GM23338 (cell line): ENCODE measurements at regions not wholly inside any gene's neighbourhood (a gene's known extent, or its start where the extent isn't known, plus 50 kb on each side); places are given as distances from the start of the nearest gene placed in this dataset.

Experiments
- ATAC-seq: fragments of 200-7000 bp; cut with Tn5 transposase; 3 replicates; pipeline ENCODE4 v1.9.1; 2020
- DNase-seq: peaks from one replicate; pipeline ENCODE4 v3.0.0-alpha.2; 2015; ENCODE audit warnings: low spot score
- H2AFZ ChIP-seq: fragments of 200-600 bp; sonication (generic); 2 replicates; pipeline ENCODE4 v1.8.0; 2016; ENCODE audit warnings: antibody characterized with exemption, mild to moderate bottlenecking, moderate library complexity
- H3F3A ChIP-seq: fragments of 200-600 bp; sonication (generic); replicated peaks from 2 replicates; pipeline ENCODE4 v1.8.0; 2017; ENCODE audit warnings: antibody characterized with exemption, mixed run types, low read depth
- H3K27ac ChIP-seq: fragments of 200-600 bp; sonication (generic); 2 replicates; pipeline ENCODE4 v1.6.1; 2016; ENCODE audit warnings: low read depth
- H3K27me3 ChIP-seq: fragments of 200-600 bp; sonication (generic); 2 replicates; pipeline ENCODE4 v1.8.0; 2016; ENCODE audit warnings: mild to moderate bottlenecking, mixed run types, moderate library complexity; ENCODE audit not compliant: insufficient read depth
- H3K36me3 ChIP-seq: fragments of 200-600 bp; sonication (generic); 2 replicates; pipeline ENCODE4 v1.8.0; 2016; ENCODE audit warnings: mild to moderate bottlenecking; ENCODE audit not compliant: insufficient read depth
- H3K4me1 ChIP-seq: fragments of 200-600 bp; sonication (generic); 2 replicates; pipeline ENCODE4 v1.8.0; 2016; ENCODE audit warnings: mild to moderate bottlenecking, moderate library complexity; ENCODE audit not compliant: insufficient read depth
- H3K4me2 ChIP-seq: fragments of 200-600 bp; sonication (generic); 2 replicates; pipeline ENCODE4 v1.7.1; 2017; ENCODE audit warnings: mixed run types
- H3K4me3 ChIP-seq: fragments of 200-600 bp; sonication (generic); 2 replicates; pipeline ENCODE4 v1.6.1; 2016; ENCODE audit warnings: mixed run types
- H3K79me2 ChIP-seq: fragments of 200-600 bp; sonication (generic); replicated peaks from 2 replicates; pipeline ENCODE4 v1.8.0; 2017; ENCODE audit warnings: mild to moderate bottlenecking; ENCODE audit not compliant: insufficient read depth
- H3K9me2 ChIP-seq: fragments of 200-600 bp; sonication (generic); 2 replicates; pipeline ENCODE4 v1.8.0; 2017; ENCODE audit not compliant: insufficient read depth
- H4K20me1 ChIP-seq: fragments of 200-600 bp; sonication (generic); replicated peaks from 2 replicates; pipeline ENCODE4 v1.8.0; 2017; ENCODE audit warnings: mild to moderate bottlenecking; ENCODE audit not compliant: insufficient read depth
- H3K27ac Mint-ChIP-seq: 2 replicates; pipeline ENCODE4 v1.8.0; 2020; ENCODE audit warnings: inconsistent platforms, mild to moderate bottlenecking, moderate library complexity, mixed read lengths
- H3K27me3 Mint-ChIP-seq: 3 replicates; pipeline ENCODE4 v1.8.0; 2022; ENCODE audit warnings: low read depth, mild to moderate bottlenecking, moderate library complexity, mixed read lengths, inconsistent platforms; ENCODE audit not compliant: insufficient read depth, poor library complexity
- H3K36me3 Mint-ChIP-seq: 3 replicates; pipeline ENCODE4 v1.8.0; 2021; ENCODE audit warnings: low read depth, mild to moderate bottlenecking, inconsistent platforms, moderate library complexity, mixed read lengths
- H3K4me1 Mint-ChIP-seq: 3 replicates; pipeline ENCODE4 v1.8.0; 2020; ENCODE audit warnings: mild to moderate bottlenecking, inconsistent platforms, mixed read lengths
- H3K4me3 Mint-ChIP-seq: 3 replicates; pipeline ENCODE4 v1.8.0; 2021; ENCODE audit warnings: moderate library complexity, mild to moderate bottlenecking, inconsistent platforms, mixed read lengths
- H3K9me3 Mint-ChIP-seq: 3 replicates; pipeline ENCODE4 v1.8.0; 2020; ENCODE audit warnings: moderate library complexity, mild to moderate bottlenecking, inconsistent platforms, mixed read lengths
- ETS1 ChIP-seq: IDR thresholded peaks from 2 replicates; pipeline ENCODE4 v1.6.1; 2016; ENCODE audit warnings: antibody characterized with exemption
- EZH2 ChIP-seq: fragments of 200-600 bp; sonication (generic); IDR thresholded peaks from one replicate; pipeline ENCODE4 v1.8.0; 2017; ENCODE audit warnings: antibody characterized with exemption, mild to moderate bottlenecking, low read depth; ENCODE audit not compliant: unreplicated experiment
- JUNB ChIP-seq: IDR thresholded peaks from one replicate; pipeline ENCODE4 v1.6.1; 2016; ENCODE audit warnings: antibody characterized with exemption; ENCODE audit not compliant: unreplicated experiment
- NANOG ChIP-seq: IDR thresholded peaks from 2 replicates; pipeline ENCODE4 v1.6.1; 2016; ENCODE audit warnings: antibody characterized with exemption, borderline replicate concordance
- POLR2AphosphoS5 ChIP-seq: IDR thresholded peaks from 2 replicates; pipeline ENCODE4 v1.6.1; 2016; ENCODE audit warnings: antibody characterized with exemption, low read depth
- STAT1 ChIP-seq: IDR thresholded peaks from one replicate; pipeline ENCODE4 v1.6.1; 2016; ENCODE audit warnings: antibody characterized with exemption; ENCODE audit not compliant: unreplicated experiment
- ZNF114 ChIP-seq: fragments of 250-450 bp; sonication (Bioruptor Pico); IDR thresholded peaks from 2 replicates; pipeline ENCODE4 v1.5.0; 2020; ENCODE audit warnings: mild to moderate bottlenecking, moderate library complexity
- TF ChIP-seq, protein P1 (sequence below): IDR thresholded peaks from one replicate; pipeline ENCODE4 v1.6.1; 2018; ENCODE audit warnings: antibody characterized with exemption; ENCODE audit not compliant: unreplicated experiment
- TF ChIP-seq, protein P2 (sequence below), 2 experiments: fragments of 200-600 bp in 1 of 2; sonication (generic) in 1 of 2; conservative IDR thresholded peaks; 2 replicates each; pipeline versions ENCODE4 v1.5.1 to v1.6.1; 2016 to 2017; ENCODE audit warnings: antibody characterized with exemption in 2 of 2, low read depth in 2 of 2, mild to moderate bottlenecking in 2 of 2, moderate library complexity in 1 of 2

- DNase-seq (no peak), ATAC-seq (no peak)
- no peak overlapping the region for H2AFZ ChIP-seq
- no peaks in the 10 kb centered on the region for H3K27me3 ChIP-seq
- no peaks in the 10 kb centered on the region for H4K20me1 ChIP-seq
- no peak for TF ChIP-seq NANOG
- TF ChIP-seq ETS1 = no peak
- no peak for TF ChIP-seq JUNB
- no peak for TF ChIP-seq EZH2
- TF ChIP-seq, protein P1, sequence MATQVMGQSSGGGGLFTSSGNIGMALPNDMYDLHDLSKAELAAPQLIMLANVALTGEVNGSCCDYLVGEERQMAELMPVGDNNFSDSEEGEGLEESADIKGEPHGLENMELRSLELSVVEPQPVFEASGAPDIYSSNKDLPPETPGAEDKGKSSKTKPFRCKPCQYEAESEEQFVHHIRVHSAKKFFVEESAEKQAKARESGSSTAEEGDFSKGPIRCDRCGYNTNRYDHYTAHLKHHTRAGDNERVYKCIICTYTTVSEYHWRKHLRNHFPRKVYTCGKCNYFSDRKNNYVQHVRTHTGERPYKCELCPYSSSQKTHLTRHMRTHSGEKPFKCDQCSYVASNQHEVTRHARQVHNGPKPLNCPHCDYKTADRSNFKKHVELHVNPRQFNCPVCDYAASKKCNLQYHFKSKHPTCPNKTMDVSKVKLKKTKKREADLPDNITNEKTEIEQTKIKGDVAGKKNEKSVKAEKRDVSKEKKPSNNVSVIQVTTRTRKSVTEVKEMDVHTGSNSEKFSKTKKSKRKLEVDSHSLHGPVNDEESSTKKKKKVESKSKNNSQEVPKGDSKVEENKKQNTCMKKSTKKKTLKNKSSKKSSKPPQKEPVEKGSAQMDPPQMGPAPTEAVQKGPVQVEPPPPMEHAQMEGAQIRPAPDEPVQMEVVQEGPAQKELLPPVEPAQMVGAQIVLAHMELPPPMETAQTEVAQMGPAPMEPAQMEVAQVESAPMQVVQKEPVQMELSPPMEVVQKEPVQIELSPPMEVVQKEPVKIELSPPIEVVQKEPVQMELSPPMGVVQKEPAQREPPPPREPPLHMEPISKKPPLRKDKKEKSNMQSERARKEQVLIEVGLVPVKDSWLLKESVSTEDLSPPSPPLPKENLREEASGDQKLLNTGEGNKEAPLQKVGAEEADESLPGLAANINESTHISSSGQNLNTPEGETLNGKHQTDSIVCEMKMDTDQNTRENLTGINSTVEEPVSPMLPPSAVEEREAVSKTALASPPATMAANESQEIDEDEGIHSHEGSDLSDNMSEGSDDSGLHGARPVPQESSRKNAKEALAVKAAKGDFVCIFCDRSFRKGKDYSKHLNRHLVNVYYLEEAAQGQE = no peak
- no peak for TF ChIP-seq STAT1
- TF ChIP-seq, protein P2, sequence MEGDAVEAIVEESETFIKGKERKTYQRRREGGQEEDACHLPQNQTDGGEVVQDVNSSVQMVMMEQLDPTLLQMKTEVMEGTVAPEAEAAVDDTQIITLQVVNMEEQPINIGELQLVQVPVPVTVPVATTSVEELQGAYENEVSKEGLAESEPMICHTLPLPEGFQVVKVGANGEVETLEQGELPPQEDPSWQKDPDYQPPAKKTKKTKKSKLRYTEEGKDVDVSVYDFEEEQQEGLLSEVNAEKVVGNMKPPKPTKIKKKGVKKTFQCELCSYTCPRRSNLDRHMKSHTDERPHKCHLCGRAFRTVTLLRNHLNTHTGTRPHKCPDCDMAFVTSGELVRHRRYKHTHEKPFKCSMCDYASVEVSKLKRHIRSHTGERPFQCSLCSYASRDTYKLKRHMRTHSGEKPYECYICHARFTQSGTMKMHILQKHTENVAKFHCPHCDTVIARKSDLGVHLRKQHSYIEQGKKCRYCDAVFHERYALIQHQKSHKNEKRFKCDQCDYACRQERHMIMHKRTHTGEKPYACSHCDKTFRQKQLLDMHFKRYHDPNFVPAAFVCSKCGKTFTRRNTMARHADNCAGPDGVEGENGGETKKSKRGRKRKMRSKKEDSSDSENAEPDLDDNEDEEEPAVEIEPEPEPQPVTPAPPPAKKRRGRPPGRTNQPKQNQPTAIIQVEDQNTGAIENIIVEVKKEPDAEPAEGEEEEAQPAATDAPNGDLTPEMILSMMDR (conservative IDR thresholded peaks at IDR 0.05; ENCODE audit: low read depth in 2 of 2) = no peak
- H3K27ac ChIP-seq = no peak overlapping the region
- H3K27ac Mint-ChIP-seq = no peak overlapping the region
- peaks cover 16% of the 10 kb centered on the region for H3K27me3 Mint-ChIP-seq
- no peak overlapping the region for H3K4me3 Mint-ChIP-seq
- no peak overlapping the region for H3K4me3 ChIP-seq
- no peaks in the 10 kb centered on the region for H3K79me2 ChIP-seq
- H3K4me1 Mint-ChIP-seq = peaks cover 16% of the 10 kb centered on the region
- H3K36me3 Mint-ChIP-seq = no peaks in the 10 kb centered on the region
- no peaks in the 10 kb centered on the region for H3K9me2 ChIP-seq
- no peaks in the 10 kb centered on the region; the same call in 2 of the 3 replicates for H3K9me3 Mint-ChIP-seq
- H3K4me1 ChIP-seq = 0 out of 2 replicates have a peak, but pooled peaks cover 3% of the 10 kb centered on the region
- no peaks in the 10 kb centered on the region for H3F3A ChIP-seq
- no peaks in the 10 kb centered on the region for H3K36me3 ChIP-seq
- no peak overlapping the region for H3K4me2 ChIP-seq
These were observed 132.8 kb downstream of the RBFOX3 start for GRCh38 chr17:79478051-79478461.

DNA sequence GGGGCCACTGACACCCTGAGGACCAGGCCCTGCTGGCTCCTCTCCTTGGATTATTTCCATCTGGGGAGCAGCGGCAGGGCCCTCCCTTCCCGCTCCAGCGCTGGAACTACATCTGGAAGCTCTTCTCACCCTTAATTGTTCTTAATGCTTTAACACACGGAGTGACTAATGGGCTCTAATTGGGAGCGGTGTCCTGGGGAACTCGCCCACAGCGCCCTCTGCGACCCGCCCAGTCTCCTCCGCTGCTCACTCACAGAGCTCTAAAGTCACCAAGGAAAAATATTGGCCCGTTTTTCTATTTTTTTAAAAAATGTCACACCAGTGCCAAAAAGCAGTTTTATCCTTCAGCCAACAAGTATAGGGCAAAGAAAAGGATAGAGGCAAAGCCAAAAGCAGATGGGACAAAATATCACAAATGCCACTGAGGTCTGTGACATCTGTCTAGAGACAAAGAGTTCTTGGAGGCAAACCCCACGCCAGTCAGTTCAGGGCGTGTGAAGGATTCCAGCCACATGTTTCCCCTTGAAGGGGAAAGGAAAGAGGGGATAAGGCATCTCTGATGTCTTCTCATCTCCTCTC is 134.7 kb downstream of the RBFOX3 start:
- H3K36me3 ChIP-seq = no peaks in the 10 kb centered on the region
- H3K4me3 ChIP-seq = no peak overlapping the region
- H3K36me3 Mint-ChIP-seq = no peaks in the 10 kb centered on the region
- H3K27me3 Mint-ChIP-seq = peaks cover 10% of the 10 kb centered on the region
- no peak for DNase-seq
- no peak overlapping the region for H3K27ac ChIP-seq
- H3K4me2 ChIP-seq = no peak overlapping the region
- no peaks in the 10 kb centered on the region for H3K4me1 ChIP-seq
- no peaks in the 10 kb centered on the region for H3F3A ChIP-seq
- H3K9me3 Mint-ChIP-seq = no peaks in the 10 kb centered on the region; the same call in 2 of the 3 replicates
- no peak overlapping the region for H3K4me3 Mint-ChIP-seq
- no peak overlapping the region for H2AFZ ChIP-seq
- no peaks in the 10 kb centered on the region for H4K20me1 ChIP-seq
- no peaks in the 10 kb centered on the region for H3K79me2 ChIP-seq
- no peaks in the 10 kb centered on the region for H3K9me2 ChIP-seq
- H3K27me3 ChIP-seq = no peaks in the 10 kb centered on the region
- peak; percentile 63; the same call in 2 of the 3 replicates for ATAC-seq
- H3K4me1 Mint-ChIP-seq = peaks cover 7% of the 10 kb centered on the region
- H3K27ac Mint-ChIP-seq = no peak overlapping the region
- no peak for TF ChIP-seq ZNF114 (CRISPR knock-in tag)
- TF ChIP-seq POLR2AphosphoS5 = no peak
- no peak for TF ChIP-seq EZH2
- TF ChIP-seq ETS1 = no peak
- TF ChIP-seq, protein P2 (conservative IDR thresholded peaks at IDR 0.05; ENCODE audit: low read depth in 2 of 2) = peak in 1 of 2 experiments; percentile 16; a peak in 1 of 4 replicates
